ENCODE measurements at regions not wholly inside any gene's neighbourhood (a gene's known extent, or its start where the extent isn't known, plus 50 kb on each side); places are given as distances from the start of the nearest gene placed in this dataset.
A peak's percentile ranks its signal among the peaks of the same experiment; 100 is the strongest.

DNA sequence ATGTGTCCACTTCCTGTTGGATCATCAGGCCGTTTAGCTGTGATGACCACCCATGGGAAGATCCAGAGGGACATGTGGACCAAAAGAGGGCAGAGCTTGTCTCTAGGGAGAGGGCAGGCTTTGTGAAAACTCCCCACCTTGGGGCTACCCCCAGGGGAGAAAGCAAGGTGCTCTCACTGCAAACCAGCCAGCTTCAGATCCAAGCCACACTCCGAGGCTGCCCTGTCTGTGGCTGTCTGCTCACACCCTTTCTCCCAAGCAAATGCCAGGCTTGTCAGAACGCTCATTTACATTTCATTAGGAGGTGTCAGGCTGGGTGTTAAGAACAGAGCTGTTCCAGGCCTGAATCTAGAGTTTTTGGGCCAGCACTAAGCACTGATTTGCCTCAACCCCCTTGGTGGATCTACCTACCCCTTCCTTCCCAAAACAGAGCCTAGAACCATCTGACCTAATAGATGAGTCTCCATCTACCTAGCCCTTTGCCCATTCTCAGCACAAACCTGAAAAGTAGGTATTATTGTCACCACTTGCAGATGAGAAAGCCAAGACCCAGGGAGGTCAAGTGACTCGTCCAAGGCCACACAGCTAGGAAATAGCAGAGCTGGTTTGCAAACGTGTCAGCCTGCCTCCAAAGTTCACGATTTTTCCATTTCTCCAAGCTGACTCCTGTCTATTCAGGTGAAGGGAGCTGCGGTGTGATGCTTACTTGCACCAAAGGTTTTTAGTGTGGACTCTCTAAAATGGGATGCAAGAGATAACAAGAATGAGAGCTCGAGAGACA, 130.9 kb downstream of the EMX2 start:
- DNase-seq (ENCODE audit: low read depth), result no peak

- no peak for DNase-seq (ENCODE audit: low read depth)
Observed at GRCh38 chr10:117674201-117674600, 131.7 kb downstream of the EMX2 start.

DNA sequence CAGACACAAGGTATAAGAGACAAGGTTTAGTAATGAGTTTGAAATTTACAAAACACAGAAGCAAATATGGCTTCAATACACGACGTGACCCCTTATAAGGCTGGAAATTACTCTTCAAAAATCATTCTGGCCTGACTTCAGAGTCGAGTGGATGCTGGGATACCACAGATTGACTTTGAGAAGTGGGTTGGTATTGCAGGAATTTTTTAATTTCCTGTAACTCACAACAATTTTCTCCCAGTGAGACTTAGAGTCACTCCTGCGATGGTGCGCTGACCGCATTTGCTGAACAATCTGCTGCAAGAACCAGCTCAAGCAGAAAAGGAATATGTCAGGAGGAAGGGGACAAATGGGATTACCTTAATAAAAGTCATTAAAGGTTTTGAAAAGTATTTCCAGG, 132.1 kb downstream of the EMX2 start:
- DNase-seq (ENCODE audit: low read depth), result peak; percentile 71

- no peak for DNase-seq (ENCODE audit: low read depth)
Observed at GRCh38 chr10:117675514-117676055, 133.0 kb downstream of the EMX2 start.

DNA sequence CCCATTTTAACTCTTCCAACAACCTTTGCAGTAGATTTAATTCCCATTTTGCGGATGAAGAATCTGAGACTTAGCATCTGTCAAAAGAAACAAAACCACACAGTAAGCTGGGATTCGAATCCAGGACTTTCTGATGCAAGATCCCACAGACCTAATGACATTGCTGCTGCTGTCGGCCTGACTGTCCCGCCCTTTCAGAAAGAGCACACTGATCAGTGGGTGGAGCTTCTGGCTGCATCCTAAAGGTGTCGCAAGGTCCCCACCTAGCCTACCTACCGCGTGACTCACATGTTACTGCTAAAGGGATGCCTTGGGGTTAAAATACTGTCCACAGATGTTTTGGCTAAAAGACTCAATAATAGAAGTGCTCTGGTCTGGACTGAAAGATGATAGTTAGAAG, 134.7 kb downstream of the EMX2 start:
- DNase-seq (ENCODE audit: low read depth), result no peak

- DNase-seq (ENCODE audit: low read depth), result peak; percentile 51
Observed at GRCh38 chr10:117677890-117678500, 135.4 kb downstream of the EMX2 start.

DNA sequence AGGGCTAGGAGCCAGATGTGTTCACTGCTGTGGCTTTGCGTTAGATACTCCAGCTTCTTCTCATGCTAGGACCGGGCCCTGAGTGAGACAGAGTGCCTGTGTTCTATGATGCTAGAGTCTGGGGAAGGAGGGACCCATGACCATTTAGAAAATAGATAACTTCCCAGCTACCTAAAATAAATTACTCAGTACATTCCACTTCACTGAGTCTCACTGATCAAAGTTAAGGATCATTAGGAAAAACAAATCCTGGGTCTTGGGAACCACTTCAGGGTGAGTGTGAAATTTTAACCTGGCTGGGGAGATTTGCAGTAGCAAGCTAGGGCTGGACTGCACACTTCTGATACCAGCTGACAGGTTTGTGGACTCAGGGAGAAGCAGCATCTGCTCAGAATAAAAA, 138.1 kb downstream of the EMX2 start:
- DNase-seq (ENCODE audit: low read depth), result no peak

DNA sequence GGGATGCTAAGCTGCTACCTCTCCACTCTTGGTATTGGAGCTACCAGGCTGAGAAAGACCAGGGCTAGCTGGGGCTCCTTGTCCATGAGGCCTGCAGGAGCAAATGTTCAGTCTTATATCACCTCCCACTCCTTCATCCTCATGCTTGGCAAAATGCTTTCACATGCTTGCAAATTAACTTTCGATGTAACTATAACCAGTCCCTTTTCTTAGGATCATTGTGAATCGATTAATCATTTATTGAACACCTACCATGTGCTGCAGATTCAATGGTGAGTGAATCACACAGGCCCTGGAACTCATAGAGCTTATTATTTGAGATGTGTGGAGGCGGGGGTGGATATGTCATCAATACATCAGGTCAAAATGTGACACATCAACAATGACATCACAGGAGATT, 138.6 kb downstream of the EMX2 start:
- no peak for DNase-seq (ENCODE audit: low read depth)

GRCh38 chr10:117684046-117684610, 141.6 kb downstream of the EMX2 start:
- DNase-seq (ENCODE audit: low read depth), result no peak

- DNase-seq (ENCODE audit: low read depth), result no peak
Observed at GRCh38 chr10:117684672-117685211, 142.2 kb downstream of the EMX2 start.

DNA sequence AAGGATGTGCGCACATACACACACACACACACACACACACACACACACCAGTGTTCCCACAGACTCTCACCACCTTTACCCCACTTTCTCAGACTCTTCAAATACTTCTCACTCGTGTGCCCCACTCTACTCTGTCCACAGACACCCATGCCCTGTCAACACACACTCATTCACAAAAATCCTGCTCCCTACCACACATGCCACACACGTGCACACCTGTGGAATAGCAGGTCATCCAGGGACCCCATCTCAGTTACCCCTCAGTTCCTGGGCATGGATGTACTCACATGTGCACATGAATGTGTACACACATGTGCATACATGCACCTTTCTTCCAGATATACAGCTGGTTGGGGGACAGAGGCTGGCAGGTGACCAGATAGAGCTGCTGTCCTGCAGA, 142.9 kb downstream of the EMX2 start:
- DNase-seq (ENCODE audit: low read depth), result no peak

DNA sequence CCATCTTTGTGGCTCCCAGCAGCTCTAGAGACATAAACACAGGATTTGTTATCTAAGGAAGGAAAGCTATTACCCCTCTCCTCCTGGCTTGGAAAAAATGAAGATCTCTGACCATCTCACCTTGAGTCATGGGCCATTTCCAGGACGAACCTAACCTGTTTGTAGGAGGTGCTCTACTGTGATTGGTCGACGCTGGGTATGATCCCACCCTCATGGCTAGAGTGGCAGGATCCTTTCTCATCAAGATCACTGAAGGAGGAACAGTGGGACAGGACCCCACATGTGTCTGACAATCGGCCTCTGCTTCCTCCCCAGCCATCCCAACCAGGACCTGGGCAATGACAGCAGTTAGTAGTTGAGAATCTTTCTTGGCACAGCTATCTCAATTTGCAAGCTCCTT, 144.1 kb downstream of the EMX2 start:
- DNase-seq (ENCODE audit: low read depth), result no peak

DNA sequence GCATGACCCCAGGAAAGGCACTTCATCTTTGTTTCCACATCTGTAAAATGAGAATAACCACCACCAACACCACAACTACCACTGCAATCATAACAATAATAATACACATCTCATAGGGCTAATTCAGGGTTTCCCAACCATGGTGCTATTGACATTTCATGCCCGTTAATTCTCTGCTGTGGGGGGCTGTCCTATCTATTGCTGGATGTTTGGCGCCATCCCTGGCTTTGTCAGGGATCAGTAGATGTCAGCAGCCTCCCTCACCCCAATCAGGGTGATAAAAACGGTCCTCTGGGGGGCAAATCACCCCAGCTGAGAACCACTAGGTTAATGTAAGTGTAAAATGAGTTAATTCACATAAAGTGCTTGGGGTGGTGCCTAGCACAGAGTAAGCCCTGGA, 145.8 kb downstream of the EMX2 start:
- no peak for DNase-seq (ENCODE audit: low read depth)

GRCh38 chr10:117689566-117689965, 147.0 kb downstream of the EMX2 start:
- no peak for DNase-seq (ENCODE audit: low read depth)

DNA sequence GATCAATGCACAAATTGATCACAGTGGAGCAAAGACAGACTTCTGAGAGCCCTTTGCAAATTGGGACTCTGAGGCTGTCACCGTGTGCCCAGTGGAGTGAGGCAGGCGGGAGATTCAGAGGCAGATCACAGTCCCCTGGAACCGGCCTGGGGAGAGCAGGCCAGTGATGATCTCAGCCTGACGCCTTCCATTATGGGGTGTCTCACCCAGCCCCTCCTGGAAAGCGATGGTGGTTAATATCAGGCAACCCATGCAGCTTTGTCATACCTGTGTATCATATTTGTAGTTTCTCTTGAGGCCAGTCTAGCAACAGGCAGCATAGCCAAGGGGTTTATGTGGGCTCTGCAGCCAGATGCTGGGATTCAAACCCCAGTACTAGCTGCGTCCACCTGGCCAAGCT, 147.8 kb downstream of the EMX2 start:
- no peak for DNase-seq (ENCODE audit: low read depth)

- DNase-seq (ENCODE audit: low read depth), result peak; percentile 49
Observed at GRCh38 chr10:117694190-117694589, 151.6 kb downstream of the EMX2 start.

DNA sequence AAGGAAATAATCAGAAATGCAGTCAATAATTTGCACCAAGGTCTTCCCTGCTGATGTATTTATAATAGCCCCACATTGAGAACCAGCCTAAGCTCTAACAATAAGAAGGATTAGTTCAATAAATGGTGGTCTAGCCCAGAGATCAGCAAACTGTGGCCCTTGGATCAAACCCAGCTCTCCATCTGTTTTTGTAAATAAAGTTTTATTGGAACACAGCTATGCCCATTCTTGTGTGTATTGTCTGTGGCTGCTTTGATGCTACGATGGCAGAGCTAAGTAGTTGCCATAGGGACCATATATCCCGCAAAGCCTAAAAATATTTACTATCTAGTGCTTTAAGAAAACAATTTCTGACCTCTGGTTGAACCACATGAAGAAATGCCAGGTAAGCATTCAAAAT, 154.9 kb downstream of the EMX2 start:
- no peak for DNase-seq (ENCODE audit: low read depth)

- no peak for DNase-seq (ENCODE audit: low read depth)
Observed at GRCh38 chr10:117698809-117699208, 156.3 kb downstream of the EMX2 start.

DNA sequence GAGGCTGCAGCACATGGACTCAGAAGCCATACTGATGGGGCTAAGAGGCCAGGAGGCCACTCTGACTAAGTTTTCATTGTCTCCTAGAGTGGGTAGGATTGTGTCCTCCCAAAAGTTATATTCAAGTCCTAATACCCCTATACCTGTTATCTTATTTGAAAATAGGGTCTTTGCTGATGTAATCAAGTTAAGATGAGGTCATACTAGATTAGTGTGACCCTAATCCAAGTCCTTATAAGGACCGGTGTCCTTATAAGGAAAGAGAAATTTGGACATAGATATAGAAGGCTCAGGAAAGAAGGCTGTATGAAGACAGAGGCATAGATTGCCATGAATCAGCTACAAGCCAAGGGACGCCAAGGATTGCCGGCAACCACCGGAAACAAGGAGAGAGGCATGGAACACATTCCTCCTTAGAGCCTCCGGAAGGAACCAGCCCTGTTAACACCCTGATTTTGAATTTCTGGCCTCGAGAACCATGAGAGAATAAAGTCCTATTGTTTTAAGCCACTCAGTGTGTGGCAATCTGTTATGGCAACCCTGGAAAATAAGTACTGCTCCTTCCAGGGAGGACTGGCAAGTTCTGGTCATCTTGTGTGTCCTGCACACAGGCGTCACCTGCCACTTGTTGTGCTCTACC, 157.0 kb downstream of the EMX2 start:
- DNase-seq (ENCODE audit: low read depth), result peak; percentile 7

DNA sequence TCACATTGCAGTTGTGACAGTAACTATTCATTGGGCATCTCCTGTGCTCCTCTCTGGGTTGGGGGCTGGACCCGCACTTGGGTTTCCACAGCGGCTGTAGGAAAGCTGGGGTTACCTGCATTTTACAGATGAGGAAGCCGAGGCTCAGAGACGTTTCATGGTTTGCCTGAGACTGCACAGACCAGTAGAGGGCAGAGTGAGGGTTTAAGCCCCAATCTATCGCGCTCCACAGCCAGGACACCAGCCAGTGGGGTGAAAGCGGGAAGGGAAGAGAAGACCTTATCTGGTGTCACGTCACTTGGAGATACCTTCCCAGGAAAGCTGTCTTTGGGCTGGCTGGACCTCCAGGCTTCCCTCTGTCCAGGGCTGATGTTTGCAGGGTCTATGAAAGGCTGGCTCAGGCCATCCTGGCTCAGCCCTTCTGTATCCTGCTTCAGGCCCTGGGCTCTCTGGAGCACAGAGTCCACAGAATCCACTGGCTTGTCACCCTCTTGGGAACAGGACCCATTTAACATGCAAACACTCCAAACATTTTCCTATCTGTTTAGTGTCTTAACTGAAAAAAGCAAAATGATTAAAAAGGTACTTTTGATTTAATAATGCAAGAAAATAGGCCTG, 167.7 kb downstream of the EMX2 start:
- DNase-seq (ENCODE audit: low read depth), result no peak

- DNase-seq (ENCODE audit: low read depth), result no peak
Observed at GRCh38 chr10:117716889-117717288, 174.3 kb downstream of the EMX2 start.

All from iris pigment epithelial cell (primary cell).